ENCODE measurements at regions not wholly inside any gene's neighbourhood (a gene's known extent, or its start where the extent isn't known, plus 50 kb on each side); places are given as distances from the start of the nearest gene placed in this dataset.

- no peak for TF ChIP-seq MXI1 (IDR thresholded peaks at IDR 0.05; ENCODE audit: low read depth, low read length)
- no peak for TF ChIP-seq RB1 (IDR thresholded peaks at IDR 0.05; ENCODE audit: borderline replicate concordance)
- no peak for TF ChIP-seq BACH1 (IDR thresholded peaks at IDR 0.05; ENCODE audit: borderline replicate concordance)
- TF ChIP-seq, protein P1, sequence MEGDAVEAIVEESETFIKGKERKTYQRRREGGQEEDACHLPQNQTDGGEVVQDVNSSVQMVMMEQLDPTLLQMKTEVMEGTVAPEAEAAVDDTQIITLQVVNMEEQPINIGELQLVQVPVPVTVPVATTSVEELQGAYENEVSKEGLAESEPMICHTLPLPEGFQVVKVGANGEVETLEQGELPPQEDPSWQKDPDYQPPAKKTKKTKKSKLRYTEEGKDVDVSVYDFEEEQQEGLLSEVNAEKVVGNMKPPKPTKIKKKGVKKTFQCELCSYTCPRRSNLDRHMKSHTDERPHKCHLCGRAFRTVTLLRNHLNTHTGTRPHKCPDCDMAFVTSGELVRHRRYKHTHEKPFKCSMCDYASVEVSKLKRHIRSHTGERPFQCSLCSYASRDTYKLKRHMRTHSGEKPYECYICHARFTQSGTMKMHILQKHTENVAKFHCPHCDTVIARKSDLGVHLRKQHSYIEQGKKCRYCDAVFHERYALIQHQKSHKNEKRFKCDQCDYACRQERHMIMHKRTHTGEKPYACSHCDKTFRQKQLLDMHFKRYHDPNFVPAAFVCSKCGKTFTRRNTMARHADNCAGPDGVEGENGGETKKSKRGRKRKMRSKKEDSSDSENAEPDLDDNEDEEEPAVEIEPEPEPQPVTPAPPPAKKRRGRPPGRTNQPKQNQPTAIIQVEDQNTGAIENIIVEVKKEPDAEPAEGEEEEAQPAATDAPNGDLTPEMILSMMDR (IDR thresholded peaks at IDR 0.05 in 2 of 3, conservative IDR thresholded peaks at IDR 0.05 in 1 of 3; ENCODE audit: control insufficient read depth in 2 of 3, extremely low read depth in 1 of 3, insufficient read depth in 1 of 3, low read depth in 3 of 3, low read length in 3 of 3) = no peak
- TF ChIP-seq, protein P2, sequence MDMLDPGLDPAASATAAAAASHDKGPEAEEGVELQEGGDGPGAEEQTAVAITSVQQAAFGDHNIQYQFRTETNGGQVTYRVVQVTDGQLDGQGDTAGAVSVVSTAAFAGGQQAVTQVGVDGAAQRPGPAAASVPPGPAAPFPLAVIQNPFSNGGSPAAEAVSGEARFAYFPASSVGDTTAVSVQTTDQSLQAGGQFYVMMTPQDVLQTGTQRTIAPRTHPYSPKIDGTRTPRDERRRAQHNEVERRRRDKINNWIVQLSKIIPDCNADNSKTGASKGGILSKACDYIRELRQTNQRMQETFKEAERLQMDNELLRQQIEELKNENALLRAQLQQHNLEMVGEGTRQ (IDR thresholded peaks at IDR 0.05; ENCODE audit: borderline replicate concordance, low read depth, low read length) = no peak
- no peak for TF ChIP-seq ZBTB40 (IDR thresholded peaks at IDR 0.05; ENCODE audit: borderline replicate concordance)
- TF ChIP-seq CHD4 (IDR thresholded peaks at IDR 0.05) = no peak
Measured at GRCh38 chr12:18969512-18969911, 160.0 kb upstream of the PLEKHA5 start.

Measured in GM12878 (cell line).